ENCODE measurements at regions not wholly inside any gene's neighbourhood (a gene's known extent, or its start where the extent isn't known, plus 50 kb on each side); places are given as distances from the start of the nearest gene placed in this dataset.

GRCh38 chr12:104850781-104851180, 107.3 kb downstream of the SLC41A2 start:
- ChIA-PET POLR2A (no interaction called here), CTCF (interaction anchor here (1.1 to 1.9 kb wide), 2 partner anchors 47 to 469 kb away, joined by 3 to 7 read pairs; no protein-coding TSS in a partner anchor)
- no peak for TF ChIP-seq CTCF (IDR thresholded peaks at IDR 0.05; ENCODE audit: insufficient read depth, low read depth, low read length)
- DNase-seq (ENCODE audit: low read depth), result no peak
- Histone ChIP-seq H3K36me3 (ENCODE audit: control insufficient read depth, insufficient read depth, low read length) (no peaks in the 10 kb centered on the region), H3K27me3 (ENCODE audit: control insufficient read depth, insufficient read depth, low read length) (no peaks in the 10 kb centered on the region), H3K4me3 (ENCODE audit: low read depth, low read length) (no peak overlapping the region)

GRCh38 chr12:104846056-104846767, 111.9 kb downstream of the SLC41A2 start:
- Histone ChIP-seq H3K27me3 (ENCODE audit: control insufficient read depth, insufficient read depth, low read length) (no peaks in the 10 kb centered on the region), H3K4me3 (ENCODE audit: low read depth, low read length) (no peak overlapping the region), H3K36me3 (ENCODE audit: control insufficient read depth, insufficient read depth, low read length) (no peaks in the 10 kb centered on the region)
- CTCF ChIA-PET, result interaction anchor here (0.6 kb wide), 1 partner anchor 31 kb away, joined by 3 read pairs; no protein-coding TSS in a partner anchor
- no peak for DNase-seq (ENCODE audit: low read depth)
- TF ChIP-seq CTCF (IDR thresholded peaks at IDR 0.05; ENCODE audit: insufficient read depth, low read depth, low read length), result no peak
- POLR2A ChIA-PET, result no interaction called here

DNA sequence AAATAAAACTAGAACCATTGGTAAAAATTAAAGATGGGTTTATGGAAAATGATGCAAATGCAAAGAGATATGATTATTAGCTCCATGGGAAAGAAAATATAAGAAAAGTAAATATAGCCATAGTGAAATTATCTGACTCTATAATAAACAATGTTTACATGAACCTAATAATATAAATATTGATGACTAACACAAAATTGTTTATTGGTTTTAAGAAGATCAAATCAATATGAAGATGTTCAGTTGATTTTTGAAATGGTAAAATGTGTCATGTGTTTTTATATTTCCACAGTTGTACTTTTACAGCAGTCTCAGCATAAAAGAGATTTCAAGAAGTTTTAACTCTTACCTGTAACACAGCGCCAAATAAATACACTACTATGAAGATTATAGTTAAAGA, 114.0 kb downstream of the SLC41A2 start:
- ChIA-PET POLR2A (no interaction called here), CTCF (no interaction called here)
- no peaks in the 10 kb centered on the region for H3K27me3 ChIP-seq (ENCODE audit: control insufficient read depth, insufficient read depth, low read length)
- no peak for DNase-seq (ENCODE audit: low read depth)
- TF ChIP-seq CTCF (IDR thresholded peaks at IDR 0.05; ENCODE audit: insufficient read depth, low read depth, low read length), result no peak
- H3K36me3 ChIP-seq (ENCODE audit: control insufficient read depth, insufficient read depth, low read length), result no peaks in the 10 kb centered on the region
- H3K4me3 ChIP-seq (ENCODE audit: low read depth, low read length), result no peak overlapping the region

DNA sequence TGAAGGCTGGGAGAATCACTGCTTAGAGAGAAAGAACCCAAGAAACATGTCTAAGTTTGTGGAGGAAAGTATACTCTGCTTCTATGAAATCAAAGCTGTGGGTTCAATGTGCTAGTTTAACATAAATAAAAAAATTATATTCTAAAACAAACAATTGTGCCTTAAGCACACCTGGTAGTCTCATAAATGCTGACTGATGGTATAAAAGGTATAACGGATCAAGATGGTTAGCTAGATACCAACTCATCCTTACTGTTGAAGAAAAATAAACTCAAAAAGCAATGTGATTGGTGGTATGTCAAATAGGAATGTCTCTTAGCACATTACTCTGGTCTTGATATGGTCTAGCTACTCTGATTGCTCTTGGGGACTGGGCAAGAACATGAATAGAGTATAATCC, 117.8 kb downstream of the SLC41A2 start:
- H3K36me3 ChIP-seq (ENCODE audit: control insufficient read depth, insufficient read depth, low read length), result no peaks in the 10 kb centered on the region
- CTCF ChIA-PET, result interaction anchor here (0.7 to 0.8 kb wide), 2 partner anchors 65 to 106 kb away, joined by 3 read pairs; no protein-coding TSS in a partner anchor

DNA sequence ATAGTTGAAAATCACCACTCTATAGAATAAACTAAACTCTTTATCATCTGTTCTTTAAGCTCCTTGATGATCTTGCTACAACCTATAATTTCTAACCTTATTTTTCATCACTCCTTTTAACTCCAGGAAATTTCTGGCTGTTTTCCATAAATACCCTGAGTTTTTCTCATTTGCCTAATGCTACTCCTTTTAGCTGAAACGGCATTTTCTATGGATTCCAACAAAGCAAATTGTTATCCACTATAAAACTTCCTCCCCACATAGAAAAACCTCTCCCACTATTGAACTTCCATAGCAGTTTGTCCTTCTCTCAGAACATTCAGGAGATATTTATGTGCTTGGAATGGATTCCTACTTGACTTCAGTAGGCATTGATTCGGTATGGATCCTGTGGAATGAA, 122.8 kb downstream of the SLC41A2 start:
- CTCF ChIA-PET, result no interaction called here
- Histone ChIP-seq H3K27me3 (ENCODE audit: control insufficient read depth, insufficient read depth, low read length) (no peaks in the 10 kb centered on the region), H3K4me3 (ENCODE audit: low read depth, low read length) (no peak overlapping the region), H3K36me3 (ENCODE audit: control insufficient read depth, insufficient read depth, low read length) (no peaks in the 10 kb centered on the region)
- TF ChIP-seq CTCF (IDR thresholded peaks at IDR 0.05; ENCODE audit: insufficient read depth, low read depth, low read length), result no peak
- POLR2A ChIA-PET, result no interaction called here
- DNase-seq (ENCODE audit: low read depth), result no peak

More for the DNA sequence above, 117.8 kb downstream of the SLC41A2 start:
- POLR2A ChIA-PET, result no interaction called here
- no peak for DNase-seq (ENCODE audit: low read depth)
- no peak overlapping the region for H3K4me3 ChIP-seq (ENCODE audit: low read depth, low read length)
- TF ChIP-seq CTCF (IDR thresholded peaks at IDR 0.05; ENCODE audit: insufficient read depth, low read depth, low read length), result no peak
- no peaks in the 10 kb centered on the region for H3K27me3 ChIP-seq (ENCODE audit: control insufficient read depth, insufficient read depth, low read length)

Data from BJ (cell line).